Amniotic stem cell (primary cell): ENCODE measurements at regions not wholly inside any gene's neighbourhood (a gene's known extent, or its start where the extent isn't known, plus 50 kb on each side); places are given as distances from the start of the nearest gene placed in this dataset.

ENCODE experiments used
- DNase-seq: peaks from one replicate; lab custom pipeline; 2025; lab: John Stamatoyannopoulos, UW

- DNase-seq = peak; percentile 11
These were observed 126.4 kb upstream of the GATB start for GRCh38 chr4:151887031-151887815.

DNA sequence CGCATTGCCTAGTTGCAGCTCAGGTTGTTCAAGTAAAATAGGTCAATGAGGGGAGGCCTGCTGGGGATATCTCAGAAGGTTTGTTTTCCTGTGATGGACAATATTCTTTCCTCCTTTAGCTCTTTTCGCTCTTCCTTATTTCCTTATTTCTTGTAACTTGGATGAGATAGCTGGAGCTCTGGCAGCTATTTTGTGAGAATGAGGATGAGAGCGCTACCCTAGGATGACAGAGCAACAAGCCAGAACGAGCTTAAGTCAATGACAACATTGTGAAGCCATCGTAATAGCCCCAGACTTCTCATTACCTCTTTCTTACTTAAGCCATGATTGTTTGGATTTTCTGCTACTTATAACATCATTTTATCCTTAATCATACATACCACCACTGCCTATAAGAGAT, 124.3 kb upstream of the GATB start:
- DNase-seq = no peak

DNA sequence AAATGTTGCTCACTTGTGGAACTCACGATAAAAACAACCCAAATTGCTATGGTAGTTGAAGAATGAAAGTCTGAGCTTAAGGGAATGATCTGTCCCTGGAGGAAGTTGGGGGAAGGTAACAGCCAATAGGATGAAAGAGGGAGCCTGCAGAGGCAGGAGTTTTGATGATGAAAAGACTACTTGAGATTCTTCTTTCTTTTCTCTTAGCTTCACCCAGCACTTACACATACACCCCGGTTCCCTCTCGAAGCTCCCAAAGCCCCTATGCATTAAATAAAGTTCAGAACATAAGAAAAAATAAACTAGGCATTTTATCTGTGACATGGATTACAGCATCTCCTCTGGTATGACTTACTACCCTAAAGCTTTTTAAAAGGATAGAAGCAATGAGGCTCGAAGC, 122.9 kb upstream of the GATB start:
- no peak for DNase-seq

DNA sequence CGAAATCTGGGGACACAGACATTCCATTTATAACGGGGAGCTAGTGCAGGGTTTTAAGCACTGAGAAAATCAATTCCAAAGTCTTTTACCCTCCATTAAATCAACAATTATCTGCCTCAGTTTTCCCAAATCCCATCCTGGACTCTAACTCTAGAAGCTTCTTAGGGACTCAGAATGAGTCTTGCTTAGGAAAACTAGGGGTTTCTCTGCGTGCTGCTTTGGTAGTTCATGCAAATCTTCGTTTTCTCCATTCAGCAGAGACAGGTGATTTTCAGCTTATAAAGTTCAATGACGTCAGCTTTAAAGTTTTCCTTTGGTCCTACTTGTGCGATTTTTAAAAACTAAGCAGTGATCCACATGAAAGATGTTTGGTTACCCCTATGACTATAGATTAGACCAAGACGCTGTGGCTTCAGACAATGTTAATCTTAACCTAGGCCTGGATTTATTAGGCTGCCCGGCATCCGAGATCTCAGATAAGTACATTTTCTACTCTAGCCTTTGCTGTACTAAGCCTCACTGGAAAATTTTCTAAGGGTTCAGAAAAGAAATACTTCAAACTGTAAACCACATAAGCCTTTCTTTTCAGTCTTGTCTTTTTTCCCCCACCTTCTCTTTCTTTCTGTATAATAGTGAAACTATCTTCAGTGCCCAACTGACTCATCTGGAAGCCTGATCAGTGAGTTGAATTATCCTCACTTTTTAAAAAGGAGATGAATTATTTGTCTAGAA, 121.4 kb upstream of the GATB start:
- no peak for DNase-seq

- no peak for DNase-seq
These were observed 119.1 kb upstream of the GATB start for GRCh38 chr4:151879705-151880445.

GRCh38 chr4:151876381-151876988, 115.7 kb upstream of the GATB start:
- DNase-seq = no peak

DNA sequence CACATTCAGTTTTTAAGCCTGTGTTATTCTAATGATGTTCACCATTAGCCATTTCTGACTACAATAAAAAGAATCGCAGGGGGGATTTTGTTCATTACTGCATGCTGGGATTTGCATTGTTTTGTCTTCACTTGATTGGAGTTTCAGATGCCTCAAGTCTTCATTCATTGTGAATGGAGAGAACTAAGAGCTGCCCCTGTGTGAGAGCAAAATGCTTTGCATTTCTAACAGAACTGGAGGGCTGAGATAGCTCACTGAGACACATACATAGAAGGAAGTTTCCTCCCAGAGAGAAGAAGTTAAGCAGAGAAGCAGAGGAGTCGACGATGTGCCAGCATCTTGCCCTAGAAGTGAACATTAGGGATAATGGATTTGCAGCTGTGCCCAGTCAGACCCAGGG, 113.5 kb upstream of the GATB start:
- DNase-seq = no peak

DNA sequence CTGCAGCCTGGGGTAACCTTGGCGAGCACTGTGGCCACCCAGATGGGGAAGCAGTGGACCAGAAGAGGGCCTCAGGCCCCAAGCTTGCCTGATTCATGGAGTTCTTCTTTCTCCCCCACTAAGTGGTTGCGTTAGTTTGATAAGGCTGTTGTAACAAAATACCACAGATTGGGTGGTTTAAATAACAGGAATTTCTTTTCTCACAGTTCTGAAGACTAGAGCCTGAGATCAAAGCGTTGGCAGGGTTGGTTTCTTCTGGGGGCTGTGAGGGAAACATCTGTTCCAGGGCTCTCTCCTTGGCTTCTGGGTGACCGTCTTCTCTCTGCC, 105.7 kb upstream of the GATB start:
- no peak for DNase-seq

DNA sequence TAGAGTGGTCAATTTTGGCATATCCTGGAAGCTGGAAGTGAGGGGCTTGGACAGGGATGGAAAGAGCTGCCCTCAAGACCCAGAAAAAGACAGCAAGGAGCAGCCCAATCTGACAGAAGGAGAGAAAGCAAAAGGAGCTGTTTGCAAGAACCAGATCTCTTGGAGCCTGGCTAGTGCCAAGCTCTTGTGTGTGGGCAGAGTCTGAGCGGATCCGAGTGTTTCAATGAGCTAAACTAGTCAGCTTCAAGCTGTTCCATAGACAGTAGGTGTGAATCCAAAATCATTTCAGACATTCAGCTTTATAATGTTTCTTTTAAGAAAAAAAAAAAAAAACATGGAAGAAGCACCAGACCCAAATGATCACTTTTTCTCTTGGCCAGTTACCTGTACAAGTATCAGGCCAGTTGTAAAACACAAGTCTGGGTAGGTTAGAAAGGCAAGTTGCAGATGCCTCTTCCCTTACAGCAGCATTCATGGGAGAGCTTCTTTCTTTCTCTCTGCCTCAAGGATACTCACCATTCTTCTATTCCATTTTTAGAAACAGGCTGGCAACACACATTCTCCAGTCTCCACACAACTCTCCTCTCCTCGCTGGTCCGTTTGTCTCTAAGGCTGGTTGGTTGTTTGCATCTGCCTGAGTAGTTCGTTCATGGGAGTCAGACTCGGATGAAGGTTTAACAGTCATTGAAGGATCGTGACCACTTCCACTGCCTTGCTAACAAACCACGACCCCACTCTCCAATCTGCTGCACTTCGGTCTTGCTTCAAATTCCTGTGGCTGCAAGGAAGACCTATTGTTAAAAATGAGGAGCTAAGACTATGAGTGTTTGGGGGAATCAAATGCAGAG, 105.2 kb upstream of the GATB start:
- DNase-seq = no peak

DNA sequence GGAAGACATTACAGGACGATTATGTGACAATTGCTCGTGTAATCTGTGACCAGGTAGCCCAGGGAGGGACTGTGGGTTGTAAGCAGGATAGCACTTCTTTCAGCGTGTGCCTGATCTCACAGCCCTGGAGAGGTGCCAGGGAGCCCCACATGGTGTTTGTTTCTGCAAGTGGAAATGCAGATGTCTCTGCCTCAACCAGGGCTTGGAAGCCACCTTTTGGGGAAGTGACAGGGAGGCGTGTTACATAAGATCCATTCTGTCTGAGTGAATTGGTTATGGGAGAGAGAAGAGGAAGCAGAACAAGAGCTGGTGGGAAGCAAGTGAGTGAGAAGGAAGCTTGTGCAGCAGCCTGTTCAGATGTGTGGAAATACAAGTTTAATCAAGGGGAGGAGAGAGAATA, 104.5 kb upstream of the GATB start:
- no peak for DNase-seq

GRCh38 chr4:151864068-151864467, 103.3 kb upstream of the GATB start:
- DNase-seq = no peak

DNA sequence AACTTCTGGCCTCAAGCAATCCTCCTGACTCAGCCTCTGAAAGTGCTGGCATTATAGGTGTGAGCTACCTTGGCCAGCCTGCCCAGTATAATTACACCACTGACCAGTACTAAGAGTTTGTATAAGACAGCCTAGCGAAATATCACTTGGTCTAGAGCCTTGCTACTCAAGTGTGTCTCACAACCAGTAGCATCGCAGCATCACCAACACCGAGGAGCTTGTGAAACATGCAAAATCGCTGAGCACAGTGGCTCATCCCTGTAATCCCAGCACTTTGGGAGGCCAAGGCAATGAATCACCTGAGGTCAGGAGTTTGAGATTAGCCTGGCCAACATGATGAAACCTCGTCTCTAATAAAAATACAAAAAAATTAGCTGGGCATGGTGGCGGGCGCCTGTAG, 102.0 kb upstream of the GATB start:
- DNase-seq = no peak

GRCh38 chr4:151860561-151861093, 99.8 kb upstream of the GATB start:
- DNase-seq = no peak

DNA sequence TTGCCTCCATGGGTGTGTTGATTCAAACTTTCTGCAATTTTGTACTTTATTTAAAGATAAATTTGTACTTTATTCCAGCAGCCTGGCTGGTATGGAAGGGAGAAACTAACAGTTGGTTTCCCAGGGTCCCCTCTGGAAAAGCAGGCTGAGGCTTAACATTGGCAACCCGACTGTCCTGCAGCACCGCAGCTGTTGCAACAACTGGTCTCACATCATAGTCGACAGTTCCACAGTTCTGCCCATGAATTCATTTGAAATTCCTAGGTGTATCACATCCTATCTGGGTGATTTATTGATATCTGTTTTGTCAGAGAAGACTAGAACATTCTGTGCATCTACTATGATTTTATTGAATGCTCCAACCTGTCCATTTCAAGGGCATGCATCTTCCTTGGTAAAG, 98.8 kb upstream of the GATB start:
- no peak for DNase-seq

DNA sequence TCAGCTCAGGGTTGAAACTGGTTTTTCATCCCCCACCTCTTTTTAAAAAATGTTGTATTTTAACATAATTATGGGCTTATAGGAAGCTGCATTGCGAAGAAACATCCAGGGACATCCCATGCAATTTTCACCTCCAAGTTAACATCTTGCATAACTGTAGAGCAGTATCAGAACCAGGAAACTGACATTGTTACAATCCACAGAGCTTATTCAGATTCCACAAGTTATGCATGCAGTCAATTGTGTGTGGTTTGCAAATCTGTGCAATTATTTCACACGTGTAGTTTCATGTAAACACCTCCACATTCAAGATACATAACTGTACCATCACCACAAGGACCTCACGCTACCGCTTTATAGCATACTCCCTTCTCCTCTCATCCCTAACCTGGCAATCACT, 97.5 kb upstream of the GATB start:
- DNase-seq = no peak

- DNase-seq = no peak
These were observed 96.6 kb upstream of the GATB start for GRCh38 chr4:151857368-151857767.

DNA sequence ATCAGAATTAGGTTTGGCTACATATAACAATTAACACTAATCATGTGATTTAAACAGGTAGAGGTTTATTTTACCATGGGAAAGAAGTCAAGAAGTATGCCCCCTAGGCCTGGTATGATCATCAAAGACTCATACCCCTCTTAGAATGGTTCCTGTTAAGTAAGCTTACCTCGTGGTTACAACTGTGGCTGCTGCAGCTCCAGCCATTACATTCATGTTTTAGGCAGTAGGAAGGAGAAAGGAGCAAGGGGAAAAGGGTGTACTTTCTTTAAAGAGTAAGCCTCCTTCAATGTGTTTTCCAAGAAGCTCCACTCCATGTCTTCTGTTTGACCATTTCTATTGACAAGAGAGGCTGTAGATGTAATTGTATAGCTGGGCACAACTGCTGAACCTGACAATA, 94.9 kb upstream of the GATB start:
- DNase-seq = no peak

DNA sequence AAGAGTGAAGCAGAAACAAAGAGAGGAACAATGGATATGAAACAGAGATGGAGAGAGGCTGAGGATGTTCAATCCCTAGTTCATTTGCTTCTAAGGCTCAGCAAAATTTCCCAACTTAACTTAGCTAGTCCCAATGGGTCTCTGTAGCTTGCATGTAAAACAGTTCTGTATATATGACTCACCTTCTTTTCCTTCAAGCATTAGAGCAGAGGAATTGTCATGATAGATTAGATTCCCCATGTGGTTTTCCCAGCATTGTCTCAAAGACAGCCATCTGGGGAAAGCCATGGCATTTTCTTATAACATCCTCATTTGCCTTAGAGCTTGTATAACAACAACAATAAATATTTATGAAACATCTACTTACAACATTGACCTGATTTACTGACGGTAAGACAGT, 93.9 kb upstream of the GATB start:
- no peak for DNase-seq

DNA sequence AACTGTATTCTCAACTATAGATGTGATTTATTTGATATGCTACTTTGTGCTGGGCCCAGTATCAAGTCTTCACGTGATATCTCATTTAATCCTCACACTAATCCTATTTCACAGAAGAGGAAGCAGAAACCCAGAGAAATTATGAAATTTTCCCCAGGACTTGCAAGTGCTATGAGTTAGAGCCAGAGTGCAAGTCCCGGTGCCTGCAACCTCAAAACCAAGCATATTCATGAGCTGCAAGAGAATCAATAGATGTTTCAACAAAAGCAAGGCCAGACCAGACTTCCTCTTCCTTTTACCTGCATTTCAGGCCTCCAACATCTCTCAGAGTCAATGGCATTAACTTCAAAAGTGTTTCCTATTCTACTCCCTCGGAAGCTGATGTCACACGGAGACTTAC, 92.2 kb upstream of the GATB start:
- DNase-seq = no peak

- DNase-seq = no peak
These were observed 91.4 kb upstream of the GATB start for GRCh38 chr4:151852202-151852601.

- DNase-seq = no peak
These were observed 90.5 kb upstream of the GATB start for GRCh38 chr4:151851354-151851753.

GRCh38 chr4:151850791-151851213, 90.0 kb upstream of the GATB start:
- no peak for DNase-seq
